ENCODE measurements at regions not wholly inside any gene's neighbourhood (a gene's known extent, or its start where the extent isn't known, plus 50 kb on each side); places are given as distances from the start of the nearest gene placed in this dataset.
A peak's percentile ranks its signal among the peaks of the same experiment; 100 is the strongest.

DNA sequence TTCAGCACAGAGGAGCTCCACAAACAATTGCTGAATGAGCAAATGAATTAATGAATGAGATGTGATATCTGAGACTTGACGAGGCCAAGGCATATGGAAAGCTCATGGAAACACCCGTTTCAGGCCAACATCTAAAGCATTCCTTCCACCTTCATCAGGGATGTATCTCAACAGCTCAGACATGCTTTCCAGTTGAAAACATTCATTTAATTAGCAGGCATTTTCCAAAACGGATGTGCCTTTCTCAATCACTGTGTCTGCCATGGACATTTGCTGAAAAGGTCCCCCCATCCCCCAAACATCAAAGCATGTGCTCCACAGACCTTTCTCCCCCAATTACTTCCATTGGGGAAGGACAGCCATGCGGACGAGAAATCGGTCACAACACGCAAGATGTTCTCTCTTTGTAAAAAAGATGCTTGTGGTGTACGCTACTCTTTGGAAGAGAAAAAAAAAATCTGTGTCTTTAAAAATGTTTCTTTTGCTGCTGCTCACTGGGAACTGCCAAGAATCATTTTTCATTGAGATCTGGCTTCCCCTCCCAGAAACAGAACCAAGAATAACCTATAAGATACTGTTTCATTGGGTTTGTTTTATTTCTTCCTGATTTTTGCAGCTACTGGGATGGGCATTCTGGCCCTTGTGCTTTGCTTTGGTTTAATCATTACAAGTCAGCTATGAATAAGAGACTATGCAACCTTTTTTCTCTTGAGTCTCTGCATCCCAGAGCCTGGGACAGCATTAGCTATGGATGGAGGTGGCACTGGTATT lies 528.2 kb downstream of the MED13L start:
- H3K27ac ChIP-seq, result peak overlapping the region; percentile 86; the same call in 1 of the 2 replicates
- TF ChIP-seq, protein P1, sequence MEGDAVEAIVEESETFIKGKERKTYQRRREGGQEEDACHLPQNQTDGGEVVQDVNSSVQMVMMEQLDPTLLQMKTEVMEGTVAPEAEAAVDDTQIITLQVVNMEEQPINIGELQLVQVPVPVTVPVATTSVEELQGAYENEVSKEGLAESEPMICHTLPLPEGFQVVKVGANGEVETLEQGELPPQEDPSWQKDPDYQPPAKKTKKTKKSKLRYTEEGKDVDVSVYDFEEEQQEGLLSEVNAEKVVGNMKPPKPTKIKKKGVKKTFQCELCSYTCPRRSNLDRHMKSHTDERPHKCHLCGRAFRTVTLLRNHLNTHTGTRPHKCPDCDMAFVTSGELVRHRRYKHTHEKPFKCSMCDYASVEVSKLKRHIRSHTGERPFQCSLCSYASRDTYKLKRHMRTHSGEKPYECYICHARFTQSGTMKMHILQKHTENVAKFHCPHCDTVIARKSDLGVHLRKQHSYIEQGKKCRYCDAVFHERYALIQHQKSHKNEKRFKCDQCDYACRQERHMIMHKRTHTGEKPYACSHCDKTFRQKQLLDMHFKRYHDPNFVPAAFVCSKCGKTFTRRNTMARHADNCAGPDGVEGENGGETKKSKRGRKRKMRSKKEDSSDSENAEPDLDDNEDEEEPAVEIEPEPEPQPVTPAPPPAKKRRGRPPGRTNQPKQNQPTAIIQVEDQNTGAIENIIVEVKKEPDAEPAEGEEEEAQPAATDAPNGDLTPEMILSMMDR (conservative IDR thresholded peaks at IDR 0.05), result no peak
- TF ChIP-seq ZFX (IDR thresholded peaks at IDR 0.05), result no peak

DNA sequence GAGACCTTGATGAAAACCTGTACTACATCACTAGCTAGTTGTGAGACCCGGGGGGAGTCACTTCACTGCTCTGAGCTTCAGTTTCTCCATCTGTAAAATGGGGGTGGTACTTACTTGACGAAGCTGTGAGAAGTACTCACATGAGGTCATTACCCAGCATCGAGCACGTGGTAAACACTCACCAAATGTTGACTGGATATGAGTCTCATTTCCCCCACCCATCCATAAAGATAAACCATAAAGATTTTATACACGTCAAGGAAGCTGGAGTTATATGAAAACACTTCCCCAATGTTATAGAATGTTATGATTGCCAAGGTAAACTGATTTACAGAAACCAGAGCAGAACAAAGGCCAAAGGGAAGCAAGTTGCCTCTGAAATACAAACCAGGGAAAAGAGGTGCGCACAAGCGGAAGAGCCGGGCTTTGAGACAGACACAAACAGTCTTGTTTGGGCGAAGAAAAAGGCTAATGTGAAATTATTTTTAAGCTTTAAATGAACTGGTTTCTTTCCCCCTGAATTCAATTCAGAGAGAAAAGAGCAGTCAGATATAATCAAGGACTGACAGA lies 536.8 kb downstream of the MED13L start:
- peak overlapping the region; percentile 91 for H3K27ac ChIP-seq
- TF ChIP-seq, protein P1 (conservative IDR thresholded peaks at IDR 0.05), result no peak
- no peak for TF ChIP-seq ZFX (IDR thresholded peaks at IDR 0.05)

DNA sequence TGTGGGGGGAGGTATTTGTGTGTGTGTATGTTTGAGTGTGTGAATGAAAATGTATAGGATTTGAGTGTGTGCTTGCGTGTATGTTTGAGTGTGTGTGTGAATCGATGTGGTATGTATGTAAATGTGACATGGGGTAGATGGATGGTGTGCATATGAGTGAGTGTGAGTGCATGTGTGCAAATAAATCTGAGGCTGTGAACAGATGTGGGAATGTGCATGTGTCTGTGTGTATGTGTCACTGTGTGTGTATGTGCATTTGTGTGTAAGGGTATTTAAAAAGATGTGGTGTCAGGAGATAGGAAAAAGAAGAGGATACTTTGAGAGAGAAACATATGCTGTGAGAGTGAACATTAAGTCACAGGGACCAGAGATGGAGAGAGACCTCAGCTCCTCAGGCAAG lies 539.6 kb downstream of the MED13L start:
- H3K27ac ChIP-seq, result no peak overlapping the region
- TF ChIP-seq, protein P1 (conservative IDR thresholded peaks at IDR 0.05), result no peak
- no peak for TF ChIP-seq ZFX (IDR thresholded peaks at IDR 0.05)

DNA sequence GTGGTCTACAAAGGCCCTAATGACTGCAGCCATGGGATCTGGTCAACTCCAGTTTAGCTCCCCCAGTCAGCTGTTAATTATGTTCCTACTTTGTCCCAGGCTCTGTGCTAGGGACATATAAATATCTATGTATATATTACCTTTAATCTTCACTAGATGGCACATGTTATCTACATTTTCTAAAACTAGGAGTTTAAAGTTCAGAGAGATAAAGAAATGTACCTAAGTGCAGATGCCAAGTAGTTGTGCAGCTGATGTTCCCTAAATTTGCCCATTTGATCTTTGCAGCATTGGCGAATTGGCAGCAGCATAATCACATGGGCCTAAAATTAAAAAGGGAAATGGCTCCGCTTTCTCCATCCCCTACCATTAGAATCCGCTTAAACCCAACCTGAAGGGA lies 541.1 kb downstream of the MED13L start:
- no peak overlapping the region for H3K27ac ChIP-seq
- TF ChIP-seq, protein P1 (conservative IDR thresholded peaks at IDR 0.05), result no peak
- TF ChIP-seq ZFX (IDR thresholded peaks at IDR 0.05), result no peak

DNA sequence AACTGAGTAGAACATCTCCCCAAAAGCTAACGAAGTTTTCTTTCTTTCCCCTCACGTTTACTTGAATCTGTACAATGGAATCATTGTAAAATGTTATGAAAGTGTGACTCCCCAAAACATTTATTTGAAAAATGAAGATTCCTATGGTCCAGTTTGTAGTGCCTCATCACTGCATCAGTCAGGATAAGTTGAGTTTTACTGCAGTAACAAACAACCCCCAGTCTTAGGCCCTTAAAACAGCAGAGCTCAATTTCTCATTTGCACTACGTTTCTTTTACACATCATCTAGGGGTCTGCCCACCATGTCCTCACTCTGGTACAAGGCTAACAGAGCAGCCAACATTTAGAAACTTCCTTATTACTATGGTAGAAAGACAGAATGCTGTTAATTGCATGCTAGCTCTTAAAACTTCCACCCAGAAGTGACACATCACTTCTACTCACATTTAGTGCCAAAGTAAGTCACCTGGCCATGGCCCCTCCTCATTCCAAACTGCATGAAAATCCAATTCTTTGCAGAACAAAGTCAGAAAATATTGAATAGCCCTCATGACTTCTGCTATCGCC lies 546.4 kb downstream of the MED13L start:
- TF ChIP-seq ZFX (IDR thresholded peaks at IDR 0.05), result no peak
- TF ChIP-seq, protein P1 (conservative IDR thresholded peaks at IDR 0.05), result no peak
- H3K27ac ChIP-seq, result no peak overlapping the region

DNA sequence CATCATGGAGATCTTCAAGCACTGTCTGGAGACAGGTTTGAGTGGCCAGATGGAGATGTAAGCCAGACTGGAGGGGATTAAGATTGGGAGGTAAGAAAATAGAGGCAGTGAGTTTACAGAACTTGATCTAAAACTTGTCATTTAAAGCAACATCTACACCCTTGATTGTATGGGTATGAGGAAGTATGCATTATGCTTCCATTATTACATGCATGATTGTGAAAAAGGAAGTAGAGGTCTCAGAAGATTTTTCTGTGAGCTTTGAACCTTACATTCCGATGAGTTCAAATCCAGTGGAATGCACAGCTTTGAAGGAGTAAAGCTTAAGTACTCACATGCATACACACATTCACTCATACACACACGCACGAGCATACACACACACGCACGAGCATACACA lies 550.8 kb downstream of the MED13L start:
- no peak for TF ChIP-seq ZFX (IDR thresholded peaks at IDR 0.05)
- TF ChIP-seq, protein P1 (conservative IDR thresholded peaks at IDR 0.05), result no peak

DNA sequence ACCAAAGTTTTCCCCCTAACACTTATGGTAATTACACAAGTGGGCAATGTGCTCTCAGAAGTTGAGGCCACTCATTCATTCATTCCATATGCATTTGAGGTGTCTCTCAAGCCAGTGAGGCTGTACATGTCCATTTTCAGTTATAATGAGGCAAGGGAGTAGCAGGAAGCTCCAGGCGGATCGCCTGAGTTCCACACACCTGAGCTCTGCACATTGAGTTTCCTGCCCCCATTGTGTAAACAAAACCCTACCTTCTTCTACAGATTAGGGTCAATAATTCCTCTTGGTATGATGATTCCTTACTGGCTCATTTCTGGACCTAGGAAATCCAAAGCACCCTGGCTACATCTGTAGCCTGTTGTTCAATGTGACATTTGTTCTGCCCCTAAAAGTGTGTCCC lies 555.3 kb downstream of the MED13L start:
- TF ChIP-seq, protein P1 (conservative IDR thresholded peaks at IDR 0.05), result no peak
- no peak for TF ChIP-seq ZFX (IDR thresholded peaks at IDR 0.05)
- no peak overlapping the region for H3K27ac ChIP-seq

More for the DNA sequence above, 550.8 kb downstream of the MED13L start:
- H3K27ac ChIP-seq, result no peak overlapping the region

Data from C4-2B (cell line).